HG03097 (cell line): ENCODE measurements at regions not wholly inside any gene's neighbourhood (a gene's known extent, or its start where the extent isn't known, plus 50 kb on each side); places are given as distances from the start of the nearest gene placed in this dataset.

ENCODE experiments used
- ATAC-seq: cut with Tn5 transposase; IDR thresholded peaks from one replicate; pipeline ENCODE4 v1.9.1; 2021; ENCODE audit not compliant: unreplicated experiment, low FRiP score

DNA sequence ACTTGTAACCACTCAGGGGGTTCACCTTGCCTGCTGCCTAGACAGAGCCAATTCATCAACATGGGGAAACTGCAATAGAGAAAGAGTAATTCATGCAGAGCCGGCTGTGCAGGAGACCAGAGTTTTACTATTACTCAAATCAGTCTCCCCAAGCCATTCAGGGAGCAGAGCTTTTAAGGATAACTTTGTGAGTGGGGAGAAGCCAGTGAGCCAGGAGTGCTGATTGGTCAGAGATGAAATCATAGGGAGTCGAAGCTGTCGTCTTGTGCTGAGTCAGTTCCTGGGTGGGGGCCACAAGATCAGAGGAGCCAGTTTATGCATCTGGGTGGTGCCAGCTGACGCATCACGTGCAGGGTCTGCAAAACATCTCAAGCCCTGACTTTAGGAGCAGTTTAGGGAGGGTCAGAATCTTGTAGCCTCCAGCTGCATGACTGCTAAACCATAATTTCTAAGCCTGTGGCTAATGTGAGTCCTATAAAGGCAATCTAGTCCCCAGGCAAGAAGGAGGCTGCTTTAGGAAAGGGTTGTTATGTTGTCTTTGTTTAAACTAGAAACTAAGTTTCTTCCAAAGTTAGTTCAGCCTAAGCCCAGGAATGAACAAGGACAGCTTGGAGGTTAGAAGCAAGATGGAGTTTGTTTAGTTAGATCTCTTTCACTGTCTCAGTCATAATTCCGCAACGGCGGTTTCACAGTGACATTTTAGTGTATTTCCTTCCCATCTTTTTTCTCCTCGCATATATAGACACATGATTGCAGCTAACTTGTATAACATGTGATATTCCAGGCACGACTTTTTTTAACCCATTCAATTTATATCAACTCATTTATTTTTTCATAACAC is 68.9 kb upstream of the NCOR2 start:
- ATAC-seq = no peak

DNA sequence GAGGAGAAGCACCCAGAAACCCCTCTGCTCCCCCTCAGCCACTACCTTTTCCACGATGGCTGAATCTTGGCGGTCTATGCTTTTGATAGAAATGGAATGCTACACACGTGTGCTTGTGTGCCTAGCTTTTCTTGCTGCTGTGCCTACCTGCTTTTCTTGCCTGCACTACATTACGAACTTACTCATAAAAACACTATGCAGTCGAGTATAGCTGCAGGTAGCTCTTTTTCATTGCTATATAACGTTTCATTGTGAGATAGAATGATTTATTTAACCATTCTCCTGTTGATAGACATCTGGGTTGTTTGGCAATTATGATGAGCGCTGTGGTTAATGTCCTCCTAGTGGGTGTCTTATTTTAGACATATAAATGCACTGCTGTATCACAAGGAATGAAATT is 67.9 kb upstream of the NCOR2 start:
- ATAC-seq = no peak

DNA sequence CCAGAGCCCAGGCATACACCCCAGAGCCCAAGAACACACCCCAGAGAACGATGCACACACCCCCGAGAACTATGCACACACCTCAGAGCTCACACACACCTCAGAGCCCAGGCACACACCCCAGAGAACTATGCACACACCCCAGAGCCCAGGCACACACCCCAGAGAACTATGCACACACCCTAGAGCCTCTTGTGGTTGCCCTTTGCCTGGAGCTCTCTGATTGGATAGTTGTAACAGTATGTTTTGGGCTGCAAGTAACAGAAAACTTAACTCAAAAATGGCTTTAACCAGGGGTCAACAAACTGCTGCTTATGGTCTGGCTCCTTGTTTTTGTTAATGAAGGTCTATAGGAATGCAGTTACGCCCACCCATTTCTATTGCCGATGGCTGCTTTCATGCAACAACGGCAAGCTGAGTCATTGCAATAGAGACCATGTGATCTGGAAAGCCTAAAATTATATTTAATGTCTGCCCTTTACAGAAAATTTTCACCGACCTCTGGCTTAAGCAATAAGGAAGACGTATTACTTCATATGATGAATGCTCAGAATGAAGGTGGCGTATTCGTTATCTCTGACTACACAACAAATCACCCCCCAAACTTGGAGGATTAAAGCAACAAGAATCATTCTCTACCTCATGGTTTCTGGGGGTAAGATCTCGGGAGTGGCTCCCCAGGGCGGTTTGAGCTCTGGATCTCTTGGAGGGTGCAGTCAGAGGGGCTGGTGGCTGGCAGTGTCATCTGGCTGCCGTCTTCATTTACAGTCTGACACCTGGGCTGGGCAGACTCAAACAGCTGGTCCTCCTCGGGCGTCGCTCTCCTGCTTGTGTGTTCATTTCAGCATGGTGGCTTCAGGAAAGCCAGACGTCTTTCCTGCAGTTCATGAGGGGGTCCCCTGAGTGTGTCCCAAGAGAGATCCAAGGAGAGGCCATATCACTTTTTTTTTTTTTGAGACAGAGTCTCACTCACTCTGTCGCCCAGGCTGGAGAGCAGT is 66.3 kb upstream of the NCOR2 start:
- ATAC-seq = no peak

DNA sequence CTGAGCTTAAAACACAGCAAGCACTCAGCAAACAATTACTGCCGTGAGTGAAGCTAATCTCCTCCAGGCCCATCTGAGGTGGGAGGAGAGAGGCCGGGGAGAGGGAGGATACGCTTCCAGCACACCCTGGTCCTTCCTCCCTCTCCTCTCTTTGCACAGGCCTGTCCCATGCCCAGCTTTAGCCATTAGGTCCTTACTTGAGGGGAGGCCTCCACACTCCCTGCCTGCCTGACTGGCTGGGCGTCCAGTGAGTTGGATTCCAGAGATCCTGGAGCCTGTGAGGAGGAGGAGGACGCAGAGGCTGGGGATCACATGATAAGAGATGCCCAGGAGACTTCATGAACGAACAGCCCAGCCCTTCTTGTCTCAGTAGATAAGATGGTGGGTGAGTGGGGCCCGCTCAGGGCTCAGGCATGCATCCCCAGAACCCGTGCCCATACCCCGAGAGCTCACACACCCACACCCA is 65.1 kb upstream of the NCOR2 start:
- no peak for ATAC-seq

DNA sequence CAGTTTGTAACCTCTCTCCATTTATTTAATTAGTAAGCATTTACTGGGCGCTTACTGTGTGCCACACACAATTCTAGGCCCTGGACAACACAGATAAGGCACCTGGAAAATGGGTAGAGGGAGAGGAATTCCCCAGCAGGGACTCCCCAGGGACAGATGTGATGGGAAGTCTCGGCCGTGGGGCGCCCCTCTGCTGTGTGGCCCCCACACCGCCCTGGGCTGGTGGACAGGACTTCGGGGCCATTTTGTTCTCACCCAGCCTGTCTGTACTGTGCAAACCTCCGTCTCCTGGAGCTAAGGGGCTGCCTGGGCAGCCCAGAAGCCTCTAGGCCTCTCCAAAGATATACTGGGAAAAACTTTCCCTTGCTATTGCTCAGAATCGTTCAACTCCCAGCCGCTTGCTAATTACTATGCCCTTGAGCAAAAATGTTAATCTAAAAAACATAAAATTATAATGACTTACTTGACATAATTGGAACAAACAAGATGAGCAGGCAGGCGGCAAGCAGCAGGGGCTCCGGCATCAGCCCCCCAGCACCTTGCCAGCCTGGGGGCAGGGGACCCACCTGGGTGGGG is 64.4 kb upstream of the NCOR2 start:
- ATAC-seq = no peak

DNA sequence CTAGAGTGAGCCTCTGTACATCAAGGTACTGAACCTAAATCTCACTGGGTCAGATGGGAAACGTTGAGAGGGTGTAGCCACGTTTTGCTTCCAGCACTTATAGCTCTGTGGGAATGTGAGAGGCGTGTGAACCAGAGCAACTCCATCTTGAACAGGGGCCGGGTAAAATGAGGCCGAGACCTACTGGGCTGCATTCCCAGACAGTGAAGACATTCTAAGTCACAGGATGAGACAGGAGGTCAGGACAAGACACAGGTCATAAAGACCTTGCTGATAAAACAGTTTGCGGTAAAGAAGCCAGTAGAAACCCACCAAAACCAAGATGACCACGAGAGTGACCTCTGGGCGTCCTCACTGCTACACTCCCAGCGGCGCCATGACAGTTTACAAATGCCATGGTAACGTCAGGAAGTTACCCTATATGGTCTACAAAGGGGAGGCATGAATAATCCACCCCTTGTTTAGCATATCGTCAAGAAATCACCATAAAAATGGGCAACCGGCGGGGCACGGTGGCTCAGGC is 63.4 kb upstream of the NCOR2 start:
- ATAC-seq = no peak

DNA sequence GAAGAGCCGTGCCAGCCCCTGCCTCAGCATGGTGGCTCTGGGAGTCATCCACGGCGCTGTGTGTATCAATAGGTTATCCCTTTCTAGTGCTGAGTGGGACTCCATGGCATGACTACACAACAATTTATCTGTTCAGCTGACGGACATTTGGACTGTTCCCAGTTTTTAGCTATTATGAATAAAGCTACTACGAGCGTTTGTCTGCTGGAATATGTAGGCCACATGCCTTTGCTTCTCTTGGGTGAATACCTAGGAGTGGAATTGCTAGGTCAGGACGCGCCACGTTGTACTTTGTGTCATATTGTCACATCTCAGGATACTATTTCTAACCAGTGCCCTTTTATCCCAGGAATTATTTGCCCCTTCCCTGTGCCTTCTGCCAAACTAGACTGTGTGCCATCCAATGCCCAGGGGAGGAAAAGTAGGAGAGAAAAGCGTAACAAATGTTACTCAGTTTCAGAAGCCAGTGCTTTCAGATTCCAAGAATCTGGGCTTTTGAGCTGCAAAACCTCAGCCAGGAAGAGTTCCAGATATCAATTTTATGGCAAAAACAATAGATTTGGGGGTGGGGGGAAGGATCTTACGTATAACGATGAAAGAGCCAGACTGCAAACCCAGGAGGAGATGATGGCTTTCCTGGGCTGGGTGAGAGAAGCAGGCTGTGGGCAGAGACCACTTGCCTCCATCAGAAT is 62.5 kb upstream of the NCOR2 start:
- no peak for ATAC-seq

DNA sequence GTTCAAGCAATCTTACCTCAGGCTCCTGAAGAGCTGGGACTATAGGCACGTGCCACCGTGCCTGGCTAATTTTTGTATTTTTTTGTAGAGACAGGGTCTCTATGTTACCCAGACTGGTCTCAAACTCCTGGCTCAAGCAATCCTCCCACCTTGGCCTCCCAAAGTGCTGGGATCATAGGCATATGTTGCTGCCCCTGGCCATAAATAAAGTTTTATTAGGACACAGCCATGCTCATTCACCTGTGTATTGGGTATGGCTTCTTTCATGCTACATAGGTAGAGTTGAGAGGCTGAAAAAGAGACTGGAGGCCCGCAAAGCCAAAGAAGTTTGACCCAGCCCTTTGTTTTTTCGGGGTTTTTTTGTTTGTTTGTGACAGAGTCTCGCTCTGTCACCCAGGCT is 61.7 kb upstream of the NCOR2 start:
- ATAC-seq = no peak

DNA sequence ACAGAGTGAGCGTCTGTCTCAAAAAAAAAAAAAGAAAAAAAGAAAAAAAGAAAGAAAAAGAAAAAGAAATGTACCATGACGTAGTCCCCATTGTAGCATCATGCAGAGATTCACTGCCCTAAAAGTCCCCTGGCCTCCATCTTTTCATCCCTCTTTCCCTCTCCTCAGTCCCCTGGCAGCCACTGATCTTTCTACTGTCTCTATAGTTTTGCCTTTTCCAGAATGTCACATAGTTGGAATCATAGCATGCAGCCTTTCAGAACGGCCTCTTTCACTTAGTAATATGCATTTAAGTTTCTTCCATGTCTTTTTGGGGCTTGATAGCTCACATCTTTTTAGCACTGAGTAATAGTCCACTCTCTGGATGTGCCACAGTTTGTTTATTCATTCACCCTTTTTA is 60.5 kb upstream of the NCOR2 start:
- no peak for ATAC-seq

DNA sequence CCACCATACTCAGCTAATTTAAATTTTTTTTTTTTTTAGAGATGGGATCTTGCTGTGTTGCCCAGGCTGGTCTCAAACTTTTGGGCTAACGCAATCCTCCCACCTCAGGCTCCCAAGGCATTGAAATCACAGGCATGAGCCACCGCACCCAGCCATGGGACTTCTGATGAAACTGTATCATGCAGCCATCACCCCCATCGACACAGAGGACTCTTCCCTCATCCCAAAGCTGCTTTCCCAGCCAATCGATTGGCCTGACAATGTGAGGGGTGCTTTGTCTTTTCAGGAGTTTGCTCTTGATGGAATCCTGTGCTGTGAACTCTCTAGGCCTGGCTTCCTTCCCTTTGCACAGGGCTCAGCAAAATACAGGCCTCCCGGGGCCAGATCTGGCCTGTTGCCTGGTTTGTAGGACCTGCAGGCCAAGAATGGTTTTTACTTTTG is 59.6 kb upstream of the NCOR2 start:
- ATAC-seq = no peak

DNA sequence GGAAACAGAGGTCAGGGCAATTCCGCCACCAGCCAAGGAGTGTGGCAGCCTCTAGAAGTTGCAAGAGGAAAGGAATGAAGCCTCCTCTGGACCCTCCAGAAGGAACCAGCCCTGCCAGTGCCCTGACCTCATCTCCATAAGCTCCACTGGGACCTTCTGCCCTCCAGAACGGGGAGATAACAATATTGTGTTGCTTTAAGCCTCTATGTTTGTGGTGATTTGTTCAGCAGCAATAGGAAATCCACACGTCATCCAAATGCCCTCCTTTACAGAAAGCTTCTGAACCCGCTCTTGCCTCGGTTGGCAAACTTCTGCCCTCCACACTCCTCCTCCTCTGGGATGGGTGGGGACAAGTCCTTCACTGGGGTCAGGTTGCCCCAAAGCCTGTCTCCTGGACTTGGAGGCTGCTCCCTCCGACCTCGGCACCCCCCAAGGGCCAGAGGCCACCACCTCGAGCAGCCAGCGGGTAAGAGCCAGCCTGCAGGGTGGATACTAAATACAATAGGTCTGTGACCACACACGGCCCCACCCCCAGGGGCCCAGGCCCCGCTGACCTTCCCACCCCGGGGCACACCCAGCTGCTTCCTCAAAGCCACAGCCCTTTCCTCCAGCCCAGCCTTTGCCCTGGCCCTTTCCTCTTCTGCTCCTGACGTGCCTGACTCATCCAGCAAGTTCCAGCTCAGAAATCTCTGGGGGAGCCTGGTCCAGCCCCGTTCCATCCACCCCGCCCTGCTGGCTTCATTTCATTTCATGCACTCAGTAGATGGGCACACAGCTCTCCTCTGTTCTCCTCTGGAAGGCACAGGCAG is 58.7 kb upstream of the NCOR2 start:
- no peak for ATAC-seq

DNA sequence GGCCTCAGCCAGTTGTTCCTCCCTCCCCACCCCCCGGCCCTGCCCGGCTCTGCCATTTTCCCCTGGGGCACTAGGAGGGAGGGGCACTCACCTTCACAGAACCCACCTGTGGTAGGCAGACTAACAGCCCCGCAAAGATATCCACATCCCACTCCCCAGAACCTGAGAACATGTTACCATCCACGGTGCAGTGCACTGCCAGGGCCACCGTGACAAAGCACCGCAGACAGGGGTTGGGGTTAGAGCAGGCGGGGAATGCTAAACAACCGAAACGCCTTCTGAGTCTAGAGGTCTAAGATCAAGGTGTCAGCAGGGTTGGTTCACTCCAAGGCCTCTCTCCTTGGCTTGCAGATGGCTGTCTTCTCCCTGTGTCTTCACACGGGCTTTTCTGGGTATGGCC is 57.4 kb upstream of the NCOR2 start:
- ATAC-seq = no peak

DNA sequence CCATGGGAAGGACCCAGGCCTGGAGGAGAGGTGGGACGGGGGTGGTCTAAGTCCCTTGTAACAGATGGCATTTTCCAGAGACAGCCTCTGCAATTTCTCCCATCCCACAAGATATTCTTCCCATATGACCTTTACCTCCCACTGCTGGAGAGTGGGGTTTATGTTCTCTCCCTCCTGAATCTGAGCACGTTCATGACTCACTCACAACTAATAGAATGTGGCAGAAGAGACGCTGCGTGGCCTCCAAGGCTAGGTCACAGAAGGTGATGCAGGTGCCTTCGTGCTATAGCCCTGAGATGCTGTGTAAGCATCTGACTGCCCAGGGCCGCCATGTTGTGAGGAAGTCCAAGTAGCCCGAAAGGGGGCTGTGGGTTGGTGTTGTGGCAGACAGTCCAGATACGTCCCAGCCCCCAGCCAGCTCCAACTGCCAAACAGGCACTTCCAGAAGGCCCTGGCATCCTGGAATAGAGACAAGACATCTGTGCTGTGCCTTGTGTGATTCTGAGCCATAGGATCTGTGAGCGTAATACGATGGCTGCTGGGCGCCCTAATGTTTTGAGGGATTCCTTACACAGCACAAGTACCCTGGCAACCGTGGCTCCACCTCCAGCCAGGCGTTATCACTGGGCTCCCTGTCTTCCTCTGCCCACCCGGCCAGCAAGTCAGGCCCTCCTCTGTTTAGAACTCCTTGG is 56.1 kb upstream of the NCOR2 start:
- no peak for ATAC-seq

DNA sequence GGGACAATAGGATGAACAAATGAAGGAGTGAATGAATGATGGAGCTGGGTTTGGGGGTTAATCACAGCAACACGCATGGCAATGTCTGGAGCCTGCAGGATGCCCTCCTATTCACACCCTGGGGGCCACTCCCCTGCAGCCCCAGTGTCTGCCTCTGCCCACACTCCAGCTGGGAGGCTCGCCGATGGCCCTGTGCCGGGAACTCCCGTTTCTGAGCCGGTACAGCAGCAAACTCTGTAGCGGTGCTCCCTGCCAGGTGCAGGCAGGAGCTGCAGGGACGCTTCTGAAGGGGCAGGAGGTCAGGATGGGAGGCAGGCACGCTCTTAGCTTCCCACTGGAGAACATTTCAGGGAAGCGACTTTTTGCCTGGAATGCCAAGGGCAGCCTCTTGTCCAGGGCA is 55.4 kb upstream of the NCOR2 start:
- ATAC-seq = no peak

DNA sequence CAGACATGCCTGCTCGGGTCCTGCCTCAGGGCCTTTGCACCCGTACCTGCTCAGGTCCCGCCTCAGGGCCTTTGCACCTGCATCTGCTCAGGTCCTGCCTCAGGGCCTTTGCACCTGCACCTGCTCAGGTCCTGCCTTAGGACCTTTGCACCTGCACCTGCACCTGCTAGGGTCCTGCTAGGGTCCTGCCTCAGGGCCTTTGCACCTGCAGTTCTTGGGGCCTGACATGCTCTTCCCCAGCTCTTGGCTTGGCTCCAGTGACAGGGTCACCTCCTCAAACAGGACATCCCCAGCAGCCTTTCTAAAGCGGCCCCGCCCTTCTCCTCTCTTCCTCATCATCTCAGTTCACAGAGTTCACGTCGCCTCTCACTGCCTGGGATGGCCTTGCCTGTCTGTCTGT is 54.9 kb upstream of the NCOR2 start:
- ATAC-seq = no peak

DNA sequence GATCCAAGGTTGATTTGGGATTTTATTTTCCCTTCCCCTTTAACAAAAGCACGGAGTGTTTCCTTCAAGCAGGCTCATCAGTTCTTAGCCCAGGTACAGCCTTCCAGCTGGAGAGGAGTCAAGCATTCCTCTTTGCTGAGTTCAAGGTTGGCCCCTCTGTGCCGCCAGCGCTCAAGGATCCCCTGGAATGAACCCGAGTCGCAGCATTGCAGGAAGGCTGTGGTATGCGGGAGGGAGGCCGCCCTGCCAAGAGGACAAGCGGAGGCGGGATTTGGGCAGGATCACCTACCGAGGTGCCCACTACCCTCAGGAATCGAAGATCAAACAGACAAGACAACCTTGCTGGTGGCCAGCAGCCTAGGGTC is 53.9 kb upstream of the NCOR2 start:
- ATAC-seq = no peak

DNA sequence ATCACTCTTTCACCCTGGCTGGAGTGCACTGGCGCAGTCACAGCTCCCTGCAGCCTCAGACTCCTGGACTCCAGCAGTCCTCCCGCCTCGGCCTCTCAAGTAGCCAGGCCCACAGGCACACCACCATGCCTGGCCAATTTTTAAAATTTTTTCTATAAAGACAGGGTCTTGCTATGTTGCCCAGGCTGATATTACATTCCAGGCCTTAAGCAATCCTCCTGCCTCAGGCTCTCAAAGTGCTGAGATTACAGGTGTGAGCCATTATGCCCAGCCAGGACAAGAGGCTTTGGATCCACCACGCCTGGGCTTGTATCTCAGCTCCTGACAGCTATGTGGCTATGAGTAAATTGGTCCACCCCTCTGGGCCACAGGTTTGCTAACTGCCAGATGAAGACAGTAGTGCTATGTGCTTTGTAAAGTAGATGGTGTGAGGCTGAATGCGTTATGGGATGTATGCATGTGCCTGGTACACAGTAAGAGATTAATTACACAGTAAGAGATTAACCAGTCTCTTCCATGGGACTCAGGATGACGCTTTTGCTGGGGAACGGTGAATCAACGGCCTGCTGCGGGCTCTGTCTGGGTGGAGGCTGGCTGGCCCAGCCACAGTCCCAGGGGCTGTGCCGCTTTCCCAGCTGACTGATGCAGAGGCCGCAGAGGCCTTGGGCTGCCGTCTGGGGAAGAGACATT is 53.3 kb upstream of the NCOR2 start:
- no peak for ATAC-seq

DNA sequence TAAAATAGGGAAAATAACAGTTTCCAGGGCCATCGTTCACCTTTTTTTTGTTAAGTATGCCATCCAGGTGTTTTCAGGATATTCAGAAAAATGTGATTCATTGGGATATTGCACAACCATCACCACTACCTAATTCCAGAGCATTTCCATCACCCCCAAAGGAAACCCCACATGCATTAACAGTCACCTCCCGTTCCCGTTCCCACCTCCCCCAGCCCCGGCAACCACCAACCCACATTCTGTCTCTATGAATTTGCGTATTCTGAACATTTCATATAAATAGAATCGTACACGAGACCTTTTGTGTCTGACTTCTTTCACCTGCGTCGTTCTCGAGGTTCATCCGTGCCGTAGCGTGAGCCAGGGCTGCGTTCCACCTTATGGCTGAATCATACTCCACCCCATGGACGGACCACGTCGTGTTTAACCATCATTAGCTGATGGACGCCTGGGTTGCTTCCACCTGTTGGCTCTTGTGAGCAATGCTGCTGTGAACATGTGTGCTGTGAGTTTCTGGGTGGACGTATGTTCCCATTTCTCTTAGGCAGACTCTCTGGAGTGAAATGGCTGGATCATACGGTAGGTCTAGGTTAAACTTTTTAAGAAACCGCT is 51.0 kb upstream of the NCOR2 start:
- ATAC-seq = no peak
